GM18909 (cell line): ENCODE measurements at regions not wholly inside any gene's neighbourhood (a gene's known extent, or its start where the extent isn't known, plus 50 kb on each side); places are given as distances from the start of the nearest gene placed in this dataset.
A peak's percentile ranks its signal among the peaks of the same experiment; 100 is the strongest.

Experiments used
- ATAC-seq: cut with Tn5 transposase; IDR thresholded peaks from one replicate; pipeline ENCODE4 v1.9.1; 2021; ENCODE audit warnings: mild to moderate bottlenecking; ENCODE audit not compliant: unreplicated experiment, poor library complexity

DNA sequence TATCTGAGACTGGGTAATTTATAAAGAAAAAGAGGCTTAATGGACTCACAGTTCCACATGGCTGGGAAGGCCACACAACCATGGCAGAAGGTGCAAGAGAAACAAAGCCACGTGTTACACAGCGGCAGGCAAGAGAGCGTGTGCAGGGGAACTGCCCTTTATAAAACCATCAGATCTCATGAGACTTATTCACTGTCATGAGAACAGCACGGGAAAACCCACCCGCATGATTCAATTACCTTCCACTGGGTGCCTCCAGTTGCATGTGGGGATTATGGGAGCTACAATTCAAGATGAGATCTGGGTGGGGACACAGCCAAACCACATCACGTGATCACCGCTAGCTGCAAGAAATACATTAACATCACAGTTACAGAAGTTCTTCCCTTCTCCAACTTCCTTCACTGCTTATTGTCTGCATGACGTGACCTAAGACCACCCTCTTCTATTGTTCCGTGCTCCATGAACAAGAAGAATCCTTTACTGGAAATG lies 84.9 kb upstream of the SMARCA2 start:
- peak; percentile 48 for ATAC-seq

DNA sequence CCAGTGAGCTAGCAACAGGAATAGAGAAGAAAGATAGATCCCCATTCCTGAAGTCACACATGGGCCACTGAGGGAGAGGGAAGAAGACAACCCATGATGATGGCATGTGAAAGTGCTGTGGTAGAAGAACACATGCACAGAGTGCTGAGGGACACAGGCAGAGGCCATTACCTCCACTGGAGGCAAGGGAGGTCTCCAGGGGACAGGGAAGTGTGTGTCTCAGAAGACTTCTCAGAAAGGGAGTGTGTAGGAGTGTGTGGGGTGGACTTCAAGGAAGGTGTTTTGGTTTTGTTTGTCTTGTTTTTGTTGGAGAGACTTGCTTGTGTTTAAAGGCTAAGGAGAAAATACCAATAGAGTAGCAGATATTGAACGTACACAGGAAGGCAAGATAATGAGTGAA lies 77.0 kb upstream of the SMARCA2 start:
- peak; percentile 17 for ATAC-seq

DNA sequence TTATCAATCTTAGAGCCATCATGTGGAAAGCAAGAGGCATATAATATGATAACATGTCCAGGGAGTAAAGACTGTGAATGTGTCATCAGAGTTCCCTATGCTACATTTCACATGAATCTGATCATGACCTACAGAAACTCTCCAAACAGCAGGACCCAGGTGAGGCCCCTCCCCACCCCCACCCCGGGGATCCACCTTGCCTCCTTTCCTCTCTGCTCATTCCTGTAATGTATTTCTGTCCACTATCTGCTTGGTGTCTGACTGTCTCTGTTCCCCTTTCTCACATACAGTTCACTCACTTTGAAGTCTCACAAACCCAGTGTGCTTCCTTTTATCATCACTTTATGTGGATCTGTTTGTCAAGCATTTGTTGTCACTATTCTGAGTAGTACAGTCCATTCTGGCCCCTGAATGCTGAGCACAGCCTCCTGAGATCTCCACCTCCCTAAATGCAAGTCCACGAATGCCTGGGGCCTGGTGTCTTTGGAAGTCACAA lies 76.4 kb upstream of the SMARCA2 start:
- peak; percentile 56 for ATAC-seq

DNA sequence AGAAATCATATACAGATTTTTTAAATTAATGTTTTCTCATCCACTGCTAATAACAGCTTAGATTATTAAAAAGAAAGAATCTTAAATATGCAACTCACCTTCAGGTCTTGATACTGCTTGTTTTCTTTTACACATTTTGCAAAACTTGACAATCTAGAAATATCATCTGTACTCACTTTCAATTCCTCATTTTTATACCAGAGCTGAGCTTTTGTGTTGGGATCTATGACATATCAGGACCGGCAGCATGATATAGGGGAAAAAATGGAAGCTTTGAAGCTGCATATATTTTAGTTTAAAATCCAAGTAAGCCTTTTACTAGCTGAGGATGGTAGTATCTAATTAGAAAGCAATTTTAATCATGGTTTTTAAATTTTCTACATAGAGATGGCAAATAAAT lies 75.7 kb upstream of the SMARCA2 start:
- ATAC-seq: peak; percentile 47

DNA sequence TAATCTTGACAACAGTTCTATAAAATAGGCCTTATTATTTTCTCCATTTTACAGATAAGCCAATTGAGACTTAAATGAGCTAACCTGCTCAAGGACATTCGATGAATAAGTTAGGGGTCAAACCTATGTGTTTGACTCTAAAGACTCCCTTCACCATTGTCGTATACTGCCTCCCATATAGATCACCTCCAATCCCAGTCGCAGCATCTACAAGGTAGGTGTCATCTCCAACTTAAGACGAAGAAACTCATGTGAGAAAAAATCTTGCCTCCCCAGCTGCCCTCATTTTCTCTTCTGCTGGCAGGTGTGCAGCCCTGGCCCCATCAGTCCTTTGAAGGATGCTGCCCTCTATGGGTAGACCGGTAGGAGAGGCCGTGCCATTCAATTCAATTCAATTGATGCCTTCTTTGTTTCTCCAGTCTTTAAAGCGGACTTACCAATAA lies 75.2 kb upstream of the SMARCA2 start:
- ATAC-seq: peak; percentile 93

DNA sequence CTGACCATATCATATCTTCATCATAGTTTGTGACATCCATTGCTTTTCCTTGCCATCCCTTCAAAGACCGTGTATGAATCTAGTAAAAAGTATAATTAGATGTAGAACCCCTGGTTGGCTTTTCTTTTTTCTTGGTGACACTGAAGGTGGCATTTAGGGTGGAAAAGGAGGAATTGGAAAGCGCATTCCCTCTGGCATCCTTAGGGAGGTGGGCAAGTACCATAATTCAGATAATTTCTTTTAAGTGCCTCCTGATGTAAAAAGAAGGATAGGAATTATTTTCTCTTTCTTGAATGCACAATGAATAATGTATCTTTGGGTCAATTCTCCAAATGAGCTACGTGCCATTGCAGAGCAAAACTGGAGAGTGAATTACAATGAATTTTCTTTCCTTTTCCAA lies 73.2 kb upstream of the SMARCA2 start:
- ATAC-seq: no peak

DNA sequence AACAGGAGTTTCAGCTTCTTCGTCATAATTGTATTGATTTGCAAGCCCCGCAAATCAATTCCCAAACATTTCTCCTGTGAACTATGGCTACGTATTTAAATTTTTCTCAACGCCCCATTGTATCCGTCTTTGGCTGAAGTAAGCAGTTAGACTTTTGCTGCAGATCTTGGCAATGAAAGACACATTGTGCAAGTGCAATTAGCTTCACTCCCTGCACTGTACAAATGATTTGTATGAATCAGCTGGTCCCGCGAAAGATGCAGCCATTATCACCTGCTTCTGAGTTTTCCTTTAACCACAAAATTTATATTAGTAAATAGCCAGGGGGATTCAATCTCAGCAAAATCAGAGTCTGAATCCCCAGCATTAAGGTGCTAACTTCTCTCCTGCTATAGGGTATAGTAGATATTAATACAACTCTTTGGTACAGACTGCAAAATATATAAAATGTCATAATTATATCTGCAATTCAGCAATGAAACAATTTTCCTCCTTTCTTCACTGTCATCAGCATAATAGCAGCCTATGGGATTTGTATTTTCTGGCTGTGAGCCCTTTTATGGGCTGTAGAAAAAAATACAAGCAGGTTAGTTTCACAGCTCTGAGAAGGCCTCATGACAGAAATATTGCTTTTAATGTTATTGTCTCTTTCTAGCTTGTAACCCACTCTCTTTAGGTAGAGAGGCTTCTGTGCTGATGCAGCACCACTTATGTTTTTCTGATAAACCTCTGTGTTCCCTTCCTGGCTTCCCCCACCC lies 68.4 kb upstream of the SMARCA2 start:
- ATAC-seq: no peak

DNA sequence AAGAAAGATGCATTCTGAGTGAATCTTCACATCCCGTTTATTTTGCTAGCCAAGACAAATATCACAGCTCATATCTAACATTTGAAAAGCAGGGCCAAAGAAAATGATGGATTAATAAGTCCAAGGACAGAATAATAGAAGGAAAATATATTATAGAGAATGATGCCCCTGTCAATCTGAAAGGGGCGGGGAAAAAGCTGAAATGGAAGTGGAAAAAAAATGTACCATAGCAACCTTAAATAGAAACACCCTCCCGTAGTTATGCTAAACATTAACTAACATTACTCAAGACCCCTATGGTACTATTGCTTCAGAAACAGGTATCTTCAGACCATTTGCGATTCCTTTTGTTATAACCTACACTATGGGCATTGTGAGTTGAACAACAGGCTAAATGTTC lies 67.7 kb upstream of the SMARCA2 start:
- no peak for ATAC-seq

DNA sequence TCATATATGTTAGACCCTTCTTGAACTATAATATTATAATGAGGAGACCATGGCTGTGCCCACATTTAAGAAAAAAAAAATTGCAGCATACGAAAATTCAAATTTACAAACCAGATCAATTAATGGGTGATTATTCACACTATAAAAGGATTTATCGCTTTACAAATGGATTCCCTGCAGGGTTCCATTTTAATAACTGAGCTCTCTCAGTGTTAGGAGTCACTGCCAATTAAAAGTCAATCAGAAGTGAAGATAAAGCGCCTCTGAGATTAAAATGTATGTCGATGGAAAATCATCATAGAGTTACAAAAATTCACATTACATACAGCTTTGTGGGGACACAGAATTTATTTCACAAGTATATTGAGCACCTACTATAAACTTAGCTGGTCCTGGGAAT lies 66.6 kb upstream of the SMARCA2 start:
- no peak for ATAC-seq

DNA sequence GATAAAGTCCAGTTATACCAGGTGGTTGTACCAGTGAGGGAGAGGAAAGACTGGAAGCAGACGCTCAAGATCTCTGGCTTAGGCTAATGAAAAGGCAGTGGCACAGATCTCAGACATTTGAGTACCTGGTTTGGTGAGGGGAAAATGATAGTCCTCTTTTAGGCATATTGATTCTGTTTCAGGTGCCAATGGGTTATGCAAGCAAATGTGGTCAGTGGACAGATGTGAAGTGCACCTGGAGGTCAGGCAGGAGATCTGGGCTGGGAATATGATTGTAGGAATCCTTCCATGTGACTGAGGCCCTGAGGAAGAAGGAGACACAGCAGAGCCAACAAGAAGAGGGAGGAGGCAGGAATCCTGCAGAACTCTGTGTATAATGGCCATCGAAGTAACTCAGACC lies 63.7 kb upstream of the SMARCA2 start:
- ATAC-seq: no peak

DNA sequence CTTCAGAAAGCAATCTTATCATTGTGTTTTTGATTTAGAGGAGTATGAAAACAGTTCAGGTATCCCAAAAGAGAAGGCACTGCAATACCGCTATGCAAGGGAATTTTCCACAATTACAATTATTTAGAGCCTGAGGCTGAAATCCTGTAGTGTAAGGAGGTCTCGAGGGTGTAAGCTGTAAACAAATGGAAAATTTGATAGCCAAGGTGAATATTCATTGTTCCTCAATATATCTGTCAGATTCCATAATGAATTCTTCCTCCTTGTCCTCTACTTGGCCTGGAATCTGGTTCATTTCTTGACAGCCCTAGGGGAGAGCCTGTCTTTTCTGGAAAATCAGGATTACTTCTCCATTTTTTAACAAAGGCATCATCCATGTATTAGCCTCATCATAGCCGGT lies 63.1 kb upstream of the SMARCA2 start:
- no peak for ATAC-seq

DNA sequence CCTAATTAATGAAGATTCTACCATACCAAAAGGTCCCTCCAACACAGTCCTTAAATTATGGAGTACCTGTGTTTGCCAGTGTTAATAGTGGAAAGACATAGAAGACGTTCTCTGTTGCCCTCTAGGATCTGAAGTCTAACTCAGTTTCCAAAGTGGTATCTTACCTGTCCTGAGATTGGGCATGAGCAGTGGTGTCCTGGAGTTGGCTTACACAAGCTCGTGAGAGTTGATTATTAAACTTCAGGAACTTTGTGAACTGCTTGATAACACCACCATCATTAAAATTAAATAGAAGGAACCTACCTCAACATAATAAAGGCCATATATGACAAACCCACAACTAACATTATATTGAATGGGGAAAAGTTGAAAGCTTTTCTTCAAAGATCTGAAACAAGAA lies 60.9 kb upstream of the SMARCA2 start:
- no peak for ATAC-seq

DNA sequence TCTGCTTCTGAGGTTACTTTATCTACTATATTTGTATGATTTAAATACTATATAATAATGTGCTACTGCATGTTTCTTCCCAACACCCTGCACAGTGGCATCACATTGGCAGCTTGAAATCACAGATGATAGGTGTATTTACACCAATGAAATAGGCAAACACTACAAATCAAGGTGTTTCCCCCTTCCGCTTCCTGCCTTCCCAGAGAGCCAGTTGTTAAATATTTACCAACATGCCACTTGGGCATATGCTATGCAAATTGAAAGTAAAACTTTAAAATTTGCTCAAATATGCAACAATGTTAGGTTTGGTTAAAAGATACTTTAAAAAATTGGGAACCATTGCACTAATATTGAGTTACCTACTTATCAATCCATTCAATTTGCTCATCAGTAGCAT lies 58.2 kb upstream of the SMARCA2 start:
- ATAC-seq: no peak

DNA sequence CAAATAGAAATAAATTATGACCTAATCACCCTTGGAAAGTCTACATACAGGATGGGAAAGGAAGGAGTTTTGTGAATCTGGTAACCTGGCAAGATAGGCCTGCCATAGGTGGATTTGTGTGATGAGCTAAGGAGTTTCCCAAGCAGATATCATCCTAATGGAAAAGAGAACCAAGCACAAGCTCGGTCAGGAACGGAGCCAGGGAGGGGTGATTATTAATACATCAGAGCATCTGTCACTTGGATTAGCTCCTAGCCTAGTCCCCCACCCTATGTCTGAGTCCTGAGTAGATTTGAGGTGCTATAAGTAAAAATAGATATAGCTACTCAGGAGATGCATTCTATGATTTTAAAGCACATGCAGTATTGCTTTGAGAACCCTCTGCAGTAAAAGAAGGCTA lies 57.3 kb upstream of the SMARCA2 start:
- ATAC-seq: no peak

DNA sequence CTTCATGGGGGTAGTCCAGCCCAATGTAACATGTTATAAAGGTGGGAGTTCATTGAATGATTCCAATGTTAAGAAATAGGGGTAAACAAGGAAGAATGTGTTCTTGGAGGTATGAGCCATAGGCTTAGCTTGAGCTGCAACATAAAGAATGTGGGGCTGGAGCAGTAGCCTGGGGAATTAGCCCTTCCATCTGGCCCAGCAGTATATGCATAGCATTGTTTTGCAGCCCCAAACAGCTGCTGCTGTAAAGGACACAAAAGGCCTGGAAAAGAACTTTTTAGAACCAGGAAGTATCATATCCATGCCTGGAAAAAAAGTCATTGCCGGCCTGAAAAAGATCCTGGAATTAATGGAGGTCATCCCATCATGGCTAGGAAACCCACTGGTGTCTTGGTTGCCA lies 55.8 kb upstream of the SMARCA2 start:
- ATAC-seq: no peak

DNA sequence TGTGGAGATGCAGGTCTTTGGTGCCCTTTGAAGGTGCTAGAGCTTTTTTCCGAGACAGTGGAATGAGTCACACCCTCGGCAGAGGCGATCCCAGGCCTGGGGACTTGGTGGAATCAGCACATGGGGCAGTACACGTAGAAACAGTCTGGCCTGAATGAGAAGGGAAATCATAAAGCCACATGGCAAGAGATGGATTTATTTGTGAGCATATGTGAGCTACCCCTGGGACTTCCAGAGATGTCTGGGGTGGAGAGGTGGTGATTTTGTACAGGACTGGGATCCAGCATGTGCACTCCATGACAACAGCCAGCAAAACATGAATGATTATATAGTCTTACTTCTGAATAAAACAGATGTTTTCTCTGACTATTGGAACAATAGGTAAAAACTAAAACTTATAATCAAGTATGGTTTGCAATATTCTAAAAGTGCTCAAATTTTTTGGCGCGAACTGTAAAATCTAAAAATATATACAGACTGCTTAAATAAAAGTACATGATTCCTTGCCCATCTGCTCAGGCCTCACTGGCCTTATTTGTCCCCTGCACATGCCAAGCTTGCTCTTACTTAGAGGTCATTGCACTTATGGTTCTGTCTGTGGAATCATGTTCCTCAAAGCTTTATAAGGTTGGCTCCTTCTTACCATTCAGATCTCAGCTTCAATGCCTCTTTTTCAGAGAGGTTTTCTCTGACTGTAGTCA lies 54.7 kb upstream of the SMARCA2 start:
- ATAC-seq: no peak

DNA sequence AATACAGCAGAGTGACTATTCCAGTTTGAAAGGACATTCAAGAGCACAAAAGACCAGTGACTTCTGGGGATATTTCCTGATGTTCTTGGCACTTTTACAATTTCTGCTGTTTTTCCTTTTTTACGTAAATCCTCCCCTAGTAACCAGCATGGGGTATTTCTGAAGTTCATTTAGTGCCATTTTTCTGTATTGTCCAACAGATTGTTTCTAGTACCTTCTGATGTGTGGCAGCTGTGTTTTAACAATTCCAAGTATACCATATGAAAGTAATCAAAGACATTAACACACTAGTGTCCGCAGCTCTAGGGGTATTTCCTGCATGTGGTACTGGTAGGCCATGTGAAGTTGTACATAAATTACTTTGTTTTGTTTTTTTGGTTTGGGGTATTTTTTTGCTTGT lies 53.0 kb upstream of the SMARCA2 start:
- no peak for ATAC-seq

DNA sequence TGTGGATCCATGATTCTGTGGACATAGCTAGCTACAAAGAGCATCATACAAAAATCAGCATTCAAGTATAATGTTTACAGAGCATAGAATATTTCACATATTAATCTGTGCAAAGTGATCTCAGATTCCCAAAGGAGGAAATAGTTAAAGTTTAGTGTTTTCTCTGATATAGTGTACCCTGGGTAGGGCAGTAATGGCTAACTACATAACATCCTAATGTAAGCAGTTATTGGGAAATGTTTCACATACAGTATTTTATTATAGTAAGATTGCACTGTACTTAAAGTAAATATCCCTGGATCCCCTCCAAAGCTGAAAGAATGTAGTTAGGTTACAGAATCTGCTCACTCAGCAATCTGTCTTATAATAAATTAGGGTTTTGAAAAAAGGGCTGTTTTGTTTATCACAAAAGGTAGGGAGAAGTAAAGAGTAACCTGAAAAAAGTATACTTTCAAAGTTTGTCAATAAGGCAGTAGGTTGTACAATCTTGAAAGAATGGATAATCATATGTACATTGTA lies 52.5 kb upstream of the SMARCA2 start:
- ATAC-seq: no peak

DNA sequence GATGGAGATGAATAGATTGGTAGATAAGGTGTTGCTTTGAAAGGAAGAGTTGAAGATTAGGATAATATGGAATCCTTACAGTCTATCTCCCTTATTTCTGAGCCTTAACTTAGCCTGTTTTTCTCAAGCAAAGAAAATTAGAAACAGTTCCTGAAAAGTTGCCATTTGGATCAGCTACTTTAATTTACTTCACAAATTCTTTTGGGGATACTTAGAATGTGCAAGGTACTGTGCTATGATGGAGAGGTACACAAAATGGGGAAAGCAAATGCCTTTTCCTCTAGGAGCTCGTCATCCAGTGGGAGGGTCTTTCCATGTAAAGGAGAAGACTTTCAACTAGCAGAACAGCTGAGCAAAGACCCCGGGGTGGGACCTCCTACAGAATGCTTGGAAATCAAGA lies 51.1 kb upstream of the SMARCA2 start:
- no peak for ATAC-seq
